Activated CD4-positive, alpha-beta T cell treated with anti-CD3 and anti-CD28 coated beads for 36 hours (primary cell): ENCODE measurements at regions not wholly inside any gene's neighbourhood (a gene's known extent, or its start where the extent isn't known, plus 50 kb on each side); places are given as distances from the start of the nearest gene placed in this dataset.

Source experiments
- ATAC-seq: fragments of 200-7000 bp; cut with Tn5 transposase; one replicate; pipeline ENCODE4 v1.10.0; 2021; ENCODE audit warnings: mild to moderate bottlenecking, moderate library complexity
- CTCF ChIA-PET: fragments of 350-600 bp; sonication (Branson Sonifier 250); formaldehyde crosslinking; loops from one replicate; lab custom pipeline; 2021; ENCODE audit warnings: antibody characterized with exemption; lab: Charles Lee
- POLR2A ChIA-PET: fragments of 350-600 bp; sonication (Branson Sonifier 250); formaldehyde crosslinking; loops from one replicate; lab custom pipeline; 2021; ENCODE audit warnings: antibody characterized with exemption, inconsistent platforms; lab: Charles Lee
- DNase-seq: peaks from one replicate; pipeline ENCODE4 v3.0.0-alpha.2; 2020
- H3K27ac Mint-ChIP-seq: one replicate; pipeline ENCODE4 v1.8.0; 2021; ENCODE audit warnings: mixed read lengths
- H3K27me3 Mint-ChIP-seq: one replicate; pipeline ENCODE4 v1.8.0; 2021; ENCODE audit warnings: mixed read lengths
- H3K36me3 Mint-ChIP-seq: one replicate; pipeline ENCODE4 v1.8.0; 2021; ENCODE audit warnings: low read depth, mixed read lengths
- H3K4me1 Mint-ChIP-seq: one replicate; pipeline ENCODE4 v1.8.0; 2021; ENCODE audit warnings: mixed read lengths
- H3K4me3 Mint-ChIP-seq: one replicate; pipeline ENCODE4 v1.8.0; 2021; ENCODE audit warnings: mild to moderate bottlenecking, moderate library complexity, mixed read lengths
- H3K9me3 Mint-ChIP-seq: one replicate; pipeline ENCODE4 v1.8.0; 2021; ENCODE audit warnings: low read depth, mixed read lengths
- intact Hi-C, 2 experiments: fragments of 100-400 bp; cut with DNase I in 1 of 2; cut with micrococcal nuclease in 1 of 2; formaldehyde crosslinking; loops; one replicate each; pipeline versions ENCODE4 v1.14.2 to v1.15.1; 2022 to 2024; cut with DNase I, micrococcal nuclease

DNA sequence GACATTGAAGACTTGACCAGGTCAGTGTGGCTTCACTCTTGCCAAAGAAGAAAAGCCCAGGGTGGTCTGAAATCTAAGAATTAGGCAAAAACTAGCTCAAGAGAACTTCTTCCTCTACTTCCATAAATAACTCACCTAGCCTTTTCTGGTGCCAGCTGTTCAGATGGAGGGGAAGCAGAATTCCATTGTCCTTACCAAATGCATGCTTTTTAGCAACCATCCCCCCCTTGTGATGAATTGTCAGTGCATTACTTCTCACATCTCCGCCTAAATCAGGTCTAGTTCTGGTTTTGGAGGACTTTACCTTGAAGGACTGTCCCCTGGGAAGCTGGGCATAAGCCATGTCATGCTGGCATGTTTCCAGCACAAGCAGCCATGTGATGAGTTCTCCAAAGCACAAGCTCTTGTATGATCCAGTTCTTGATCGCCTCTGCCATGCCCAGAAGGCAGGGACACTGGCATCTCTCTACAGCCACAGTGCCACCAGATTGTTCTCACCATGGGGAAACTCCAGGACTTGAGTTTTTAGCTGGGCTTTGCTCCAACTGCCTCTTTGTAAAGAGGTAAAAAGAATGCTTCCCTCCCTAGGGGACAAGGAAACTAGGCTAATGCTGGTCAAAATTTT, 96.4 kb upstream of the IL12A start:
- Mint-ChIP-seq H3K27ac (no peak overlapping the region), H3K36me3 (no peaks in the 10 kb centered on the region), H3K9me3 (no peaks in the 10 kb centered on the region), H3K27me3 (peaks cover 10% of the 10 kb centered on the region), H3K4me1 (no peaks in the 10 kb centered on the region), H3K4me3 (no peak overlapping the region)
- DNase-seq: no peak
- ATAC-seq: no peak
- intact Hi-C loops: no loop called here
- ChIA-PET POLR2A (no interaction called here), CTCF (interaction anchor here (1.0 to 1.3 kb wide), 3 partner anchors 9 to 114 kb away, joined by 4 to 5 read pairs (median 5); partner anchors contain the start of gene IL12A)

DNA sequence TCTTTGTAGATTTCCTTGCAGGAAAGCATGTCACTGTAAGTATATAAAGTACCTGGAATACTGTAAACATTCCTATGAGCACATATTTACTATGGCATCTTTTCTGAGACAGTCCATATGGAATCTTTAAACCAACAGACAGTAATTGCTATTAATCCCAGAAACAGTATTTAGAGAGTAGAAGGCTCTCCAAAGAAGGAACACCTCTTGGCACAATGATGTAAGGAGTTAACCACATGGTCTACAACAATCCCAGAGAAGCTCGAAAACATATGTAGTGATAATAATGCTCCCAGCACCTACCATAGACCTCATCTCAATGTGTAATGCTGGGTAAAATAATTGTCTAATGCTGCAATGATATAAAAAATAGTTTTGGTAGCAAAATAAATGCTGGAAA, 95.8 kb upstream of the IL12A start:
- POLR2A ChIA-PET: no interaction called here
- no peaks in the 10 kb centered on the region for H3K9me3 Mint-ChIP-seq
- no peak overlapping the region for H3K27ac Mint-ChIP-seq
- no peak overlapping the region for H3K4me3 Mint-ChIP-seq
- ATAC-seq (no peak), DNase-seq (no peak)
- H3K36me3 Mint-ChIP-seq: no peaks in the 10 kb centered on the region
- peaks cover 10% of the 10 kb centered on the region for H3K27me3 Mint-ChIP-seq
- intact Hi-C loops: no loop called here
- CTCF ChIA-PET: no interaction called here
- no peaks in the 10 kb centered on the region for H3K4me1 Mint-ChIP-seq

DNA sequence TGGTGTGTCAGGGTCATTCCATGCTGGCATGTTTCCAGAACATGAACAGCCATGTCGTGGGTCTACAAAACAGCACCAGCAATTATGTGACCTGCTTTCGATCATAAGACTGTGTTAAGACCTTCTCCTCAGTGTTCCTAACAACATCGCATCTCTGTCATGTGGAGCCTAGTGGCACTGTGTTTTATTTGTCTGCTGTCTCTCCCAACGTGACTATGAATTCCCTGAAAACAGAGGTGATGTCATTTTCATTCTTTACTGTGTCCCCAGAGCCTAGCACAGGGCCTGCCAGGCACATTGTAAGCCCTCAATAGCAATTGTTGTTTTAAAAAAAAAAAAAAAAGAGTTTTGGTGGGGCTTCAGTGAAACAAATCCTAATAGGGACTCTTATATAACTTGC, 94.2 kb upstream of the IL12A start:
- ChIA-PET CTCF (interaction anchor here (2.1 kb wide), 1 partner anchor 9 kb away, joined by 19 read pairs; no protein-coding TSS in a partner anchor), POLR2A (no interaction called here)
- DNase-seq: no peak
- H3K9me3 Mint-ChIP-seq: no peaks in the 10 kb centered on the region
- H3K27me3 Mint-ChIP-seq: peaks cover 8% of the 10 kb centered on the region
- no peak overlapping the region for H3K4me3 Mint-ChIP-seq
- H3K27ac Mint-ChIP-seq: no peak overlapping the region
- intact Hi-C loops: no loop called here
- no peaks in the 10 kb centered on the region for H3K4me1 Mint-ChIP-seq
- no peak for ATAC-seq
- no peaks in the 10 kb centered on the region for H3K36me3 Mint-ChIP-seq

DNA sequence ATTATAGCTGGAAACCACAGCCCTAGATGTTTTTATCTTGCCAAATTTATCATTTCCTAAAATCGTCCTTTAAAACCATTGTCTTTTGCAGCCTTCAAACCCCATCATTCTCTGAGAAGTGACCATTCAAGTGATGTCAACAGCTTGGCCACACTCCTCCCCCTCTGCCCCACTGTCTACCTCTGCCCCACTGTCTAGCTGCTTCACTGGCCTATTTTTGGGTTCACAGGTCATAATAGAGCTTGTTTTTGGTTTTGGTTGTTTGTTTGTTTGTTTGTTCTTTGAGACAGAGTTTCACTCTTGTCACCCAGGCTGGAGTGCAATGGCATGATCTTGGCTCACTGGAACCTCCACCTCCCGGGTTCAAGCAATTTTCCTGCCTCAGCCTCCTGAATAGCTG, 93.2 kb upstream of the IL12A start:
- ATAC-seq: no peak
- Mint-ChIP-seq H3K4me3 (no peak overlapping the region), H3K4me1 (no peaks in the 10 kb centered on the region), H3K36me3 (no peaks in the 10 kb centered on the region), H3K27me3 (peaks cover 8% of the 10 kb centered on the region), H3K9me3 (no peaks in the 10 kb centered on the region), H3K27ac (no peak overlapping the region)
- ChIA-PET CTCF (interaction anchor here (2.1 kb wide), 1 partner anchor 10 kb away, joined by 19 read pairs; no protein-coding TSS in a partner anchor), POLR2A (no interaction called here)
- intact Hi-C loops: no loop called here
- DNase-seq: no peak

DNA sequence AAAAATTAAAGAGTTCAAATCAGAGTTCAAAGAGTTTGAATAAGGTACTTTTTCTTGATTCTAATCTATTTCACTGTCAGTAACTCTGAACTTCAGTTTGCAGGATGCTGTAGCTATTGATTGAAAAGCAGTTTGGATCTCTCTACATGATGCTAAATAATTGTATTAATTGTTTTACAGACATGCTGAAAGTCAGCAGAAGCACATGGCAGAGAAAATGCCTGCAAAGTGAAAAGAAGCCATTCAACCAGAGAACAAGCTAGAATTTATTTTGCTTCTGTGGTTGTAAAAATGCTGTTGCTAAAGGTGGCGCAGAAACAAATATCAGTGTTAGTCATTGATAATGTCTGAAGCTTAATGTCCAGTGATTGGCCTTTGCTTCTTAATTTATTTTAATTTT, 92.1 kb upstream of the IL12A start:
- ATAC-seq: no peak
- no peak overlapping the region for H3K4me3 Mint-ChIP-seq
- no peaks in the 10 kb centered on the region for H3K36me3 Mint-ChIP-seq
- POLR2A ChIA-PET: no interaction called here
- CTCF ChIA-PET: interaction anchor here (1.4 kb wide), 1 partner anchor 8 kb away, joined by 5 read pairs; no protein-coding TSS in a partner anchor
- DNase-seq: no peak
- H3K4me1 Mint-ChIP-seq: no peaks in the 10 kb centered on the region
- intact Hi-C loops: no loop called here
- peaks cover 11% of the 10 kb centered on the region for H3K27me3 Mint-ChIP-seq
- no peaks in the 10 kb centered on the region for H3K9me3 Mint-ChIP-seq
- no peak overlapping the region for H3K27ac Mint-ChIP-seq

DNA sequence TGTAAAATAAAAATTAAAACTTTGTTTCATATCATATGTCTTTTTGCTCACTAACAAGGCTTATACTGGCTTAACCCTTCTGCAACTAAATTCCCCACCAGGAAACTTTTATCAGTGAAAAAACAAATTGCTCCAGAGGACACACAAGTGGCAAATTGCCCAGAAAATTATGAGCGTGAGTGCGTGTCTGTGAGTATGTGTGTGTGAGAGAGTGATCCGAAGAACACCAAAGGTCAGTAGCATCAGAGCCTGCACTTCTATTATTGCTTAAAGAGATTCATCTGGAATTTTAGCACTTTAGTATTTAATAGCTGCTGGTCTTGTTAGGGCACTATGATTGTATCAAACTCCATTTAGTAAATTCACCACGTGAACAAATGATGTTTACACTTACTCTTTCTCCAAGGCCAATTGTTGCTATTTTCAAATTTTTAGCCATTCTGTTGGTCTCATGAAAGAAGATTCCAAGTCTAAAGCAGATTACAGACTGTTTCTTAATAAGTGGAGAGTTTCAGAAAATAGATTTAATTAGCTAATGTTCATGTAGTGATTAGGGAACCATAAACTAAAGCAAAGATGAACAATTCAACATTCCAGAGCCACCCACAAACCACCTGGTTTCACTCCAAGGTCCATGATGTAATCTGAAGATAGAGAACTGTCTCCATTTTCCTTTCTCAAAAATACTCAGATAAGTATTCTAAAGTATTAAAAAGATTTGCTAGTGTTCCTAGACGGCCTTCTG, 91.1 kb upstream of the IL12A start:
- POLR2A ChIA-PET: no interaction called here
- H3K36me3 Mint-ChIP-seq: no peaks in the 10 kb centered on the region
- H3K4me3 Mint-ChIP-seq: no peak overlapping the region
- intact Hi-C loops: no loop called here
- DNase-seq (no peak), ATAC-seq (no peak)
- H3K9me3 Mint-ChIP-seq: no peaks in the 10 kb centered on the region
- CTCF ChIA-PET: interaction anchor here (0.5 to 1.4 kb wide), 3 partner anchors 9 to 90 kb away, joined by 3 to 5 read pairs (median 4); no protein-coding TSS in a partner anchor
- no peaks in the 10 kb centered on the region for H3K4me1 Mint-ChIP-seq
- H3K27me3 Mint-ChIP-seq: peaks cover 11% of the 10 kb centered on the region
- no peak overlapping the region for H3K27ac Mint-ChIP-seq

DNA sequence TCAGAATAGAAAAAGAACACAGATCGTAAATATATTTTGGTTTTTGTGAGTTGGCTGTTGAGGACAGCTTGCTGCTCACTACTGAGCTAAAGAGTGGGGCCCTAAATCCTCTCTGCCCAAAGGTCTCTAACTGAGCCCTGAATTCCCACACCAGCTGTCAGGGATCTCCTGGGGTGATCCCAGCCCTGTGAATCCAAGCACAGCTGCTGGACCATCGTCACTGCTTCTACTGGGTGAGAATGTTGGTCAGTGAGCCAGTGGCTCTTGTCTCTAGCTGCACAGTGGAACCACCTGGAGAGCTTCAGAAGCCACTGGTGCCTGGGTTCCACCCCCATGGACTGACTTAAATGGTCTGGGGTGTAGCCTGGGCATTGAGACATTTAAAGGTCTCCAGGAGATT, 90.5 kb upstream of the IL12A start:
- no peak for ATAC-seq
- Mint-ChIP-seq H3K27ac (no peak overlapping the region), H3K27me3 (peaks cover 11% of the 10 kb centered on the region), H3K4me1 (no peaks in the 10 kb centered on the region), H3K9me3 (no peaks in the 10 kb centered on the region), H3K4me3 (no peak overlapping the region), H3K36me3 (no peaks in the 10 kb centered on the region)
- ChIA-PET POLR2A (no interaction called here), CTCF (interaction anchor here (0.5 to 1.0 kb wide), 4 partner anchors 13 to 89 kb away, joined by 3 to 4 read pairs (median 3); no protein-coding TSS in a partner anchor)
- intact Hi-C loops: no loop called here
- no peak for DNase-seq

DNA sequence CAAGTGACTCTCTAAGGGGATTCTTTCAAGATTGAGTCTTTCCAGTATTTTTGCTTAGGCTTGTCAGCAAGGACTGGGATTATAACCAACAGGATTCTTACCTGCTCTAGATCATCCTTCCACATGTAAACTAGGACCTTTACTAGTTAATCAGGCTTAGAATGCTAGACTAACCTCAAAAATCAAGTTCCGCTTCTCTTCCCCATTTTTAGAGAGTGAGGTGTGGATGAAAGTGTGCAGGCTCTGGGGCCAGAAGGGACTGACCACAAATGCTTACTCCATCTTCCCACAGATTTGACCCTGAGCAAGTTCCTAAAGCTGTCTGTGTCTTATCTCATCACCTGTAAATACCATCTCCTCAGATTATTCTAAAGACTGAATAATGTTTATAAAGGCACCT, 89.5 kb upstream of the IL12A start:
- no peak overlapping the region for H3K4me3 Mint-ChIP-seq
- no peaks in the 10 kb centered on the region for H3K36me3 Mint-ChIP-seq
- no peak for DNase-seq
- CTCF ChIA-PET: interaction anchor here (0.6 to 1.0 kb wide), 2 partner anchors 12 to 14 kb away, joined by 3 read pairs; no protein-coding TSS in a partner anchor
- intact Hi-C loops: no loop called here
- ATAC-seq: no peak
- H3K4me1 Mint-ChIP-seq: no peaks in the 10 kb centered on the region
- peaks cover 11% of the 10 kb centered on the region for H3K27me3 Mint-ChIP-seq
- no peak overlapping the region for H3K27ac Mint-ChIP-seq
- H3K9me3 Mint-ChIP-seq: no peaks in the 10 kb centered on the region
- POLR2A ChIA-PET: no interaction called here

DNA sequence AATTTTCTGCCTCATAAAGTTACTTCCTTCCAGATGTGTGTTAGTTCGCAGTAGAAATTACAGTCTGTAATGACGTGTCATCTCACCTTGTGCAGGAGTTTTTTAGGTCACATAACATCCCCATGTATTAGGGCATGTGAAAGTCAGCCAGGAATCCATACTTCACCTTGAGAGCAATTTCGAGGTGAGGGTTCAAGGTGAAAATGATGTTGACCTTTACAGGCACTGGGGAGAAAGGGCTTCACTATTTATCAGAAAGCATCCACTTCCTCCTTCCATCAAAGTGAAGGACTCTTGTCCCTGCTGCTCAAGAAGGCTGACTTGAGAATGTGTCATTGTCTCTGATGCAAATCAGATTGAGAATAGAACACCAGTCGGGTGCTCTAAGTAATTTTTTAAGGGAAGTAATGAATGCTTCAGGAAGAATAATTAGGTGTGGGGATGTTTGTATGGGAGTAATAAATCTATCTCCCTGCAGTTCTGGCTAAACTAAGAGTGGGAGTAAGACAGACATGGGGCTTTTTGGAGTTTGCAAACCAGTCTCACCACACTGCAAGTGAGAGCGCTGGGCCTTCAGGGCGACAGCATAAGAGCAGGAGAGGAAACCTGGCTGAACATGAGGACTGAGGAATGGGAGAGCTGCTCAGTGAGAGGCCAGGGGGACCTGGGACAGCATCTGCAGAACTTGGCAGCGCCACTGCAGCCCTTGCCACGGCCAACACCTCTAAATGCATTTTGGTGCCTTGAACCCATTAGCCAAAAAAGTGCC, 85.9 kb upstream of the IL12A start:
- H3K36me3 Mint-ChIP-seq: no peaks in the 10 kb centered on the region
- H3K4me1 Mint-ChIP-seq: no peaks in the 10 kb centered on the region
- ChIA-PET POLR2A (no interaction called here), CTCF (interaction anchor here (1.0 to 1.2 kb wide), 2 partner anchors 8 to 85 kb away, joined by 3 to 4 read pairs; partner anchors contain the start of gene IL12A)
- ATAC-seq (no peak), DNase-seq (no peak)
- H3K9me3 Mint-ChIP-seq: no peaks in the 10 kb centered on the region
- no peak overlapping the region for H3K27ac Mint-ChIP-seq
- no peak overlapping the region for H3K4me3 Mint-ChIP-seq
- H3K27me3 Mint-ChIP-seq: peaks cover 7% of the 10 kb centered on the region
- intact Hi-C loops: no loop called here

DNA sequence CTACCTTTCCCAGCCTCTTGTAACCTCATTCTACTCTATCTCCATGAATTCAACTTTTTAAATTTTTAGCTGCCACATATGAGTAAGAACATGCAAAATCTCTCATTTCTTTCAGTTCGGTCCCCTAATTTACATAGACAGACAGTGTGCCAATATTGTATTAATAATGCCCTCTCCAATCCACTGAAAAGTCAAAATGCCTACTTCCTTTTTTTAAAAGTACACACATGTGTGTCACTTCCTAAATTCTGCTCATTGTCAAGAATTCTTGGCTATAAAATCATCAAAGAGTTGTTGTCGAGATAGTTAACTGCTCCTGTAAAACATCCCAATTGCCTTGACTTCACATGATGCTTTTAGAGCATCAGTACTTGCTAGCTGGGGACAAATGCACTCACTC, 84.2 kb upstream of the IL12A start:
- ChIA-PET POLR2A (no interaction called here), CTCF (interaction anchor here (1.1 to 1.2 kb wide), 2 partner anchors 7 to 20 kb away, joined by 3 read pairs; no protein-coding TSS in a partner anchor)
- Mint-ChIP-seq H3K9me3 (no peaks in the 10 kb centered on the region), H3K27me3 (peaks cover 7% of the 10 kb centered on the region), H3K4me3 (no peak overlapping the region), H3K36me3 (no peaks in the 10 kb centered on the region), H3K4me1 (no peaks in the 10 kb centered on the region), H3K27ac (no peak overlapping the region)
- intact Hi-C loops: no loop called here
- ATAC-seq (no peak), DNase-seq (no peak)

DNA sequence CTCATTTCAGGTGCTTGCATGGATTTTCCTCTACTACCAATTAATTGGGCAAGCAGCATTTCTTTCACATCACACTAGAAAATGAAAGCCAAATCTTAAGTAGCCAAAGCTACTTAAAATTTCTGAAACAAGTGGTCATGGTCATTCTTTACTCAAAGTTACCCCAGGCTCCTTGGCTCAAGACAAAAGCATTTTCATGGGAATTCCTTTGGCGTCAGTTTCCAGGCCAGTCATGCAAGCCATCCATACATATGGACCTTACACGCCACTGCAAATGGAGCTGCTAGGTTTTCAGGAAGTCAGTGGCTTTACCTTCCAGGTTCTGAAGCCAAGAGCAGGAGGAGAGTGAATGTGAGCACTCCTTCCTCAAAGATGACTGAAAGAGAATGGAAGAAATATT, 83.7 kb upstream of the IL12A start:
- POLR2A ChIA-PET: no interaction called here
- intact Hi-C loops: no loop called here
- no peak for DNase-seq
- H3K4me3 Mint-ChIP-seq: no peak overlapping the region
- H3K27ac Mint-ChIP-seq: no peak overlapping the region
- no peak for ATAC-seq
- no peaks in the 10 kb centered on the region for H3K36me3 Mint-ChIP-seq
- H3K27me3 Mint-ChIP-seq: peaks cover 7% of the 10 kb centered on the region
- CTCF ChIA-PET: no interaction called here
- no peaks in the 10 kb centered on the region for H3K4me1 Mint-ChIP-seq
- no peaks in the 10 kb centered on the region for H3K9me3 Mint-ChIP-seq
